PFSK-1 (cell line): ENCODE measurements at regions not wholly inside any gene's neighbourhood (a gene's known extent, or its start where the extent isn't known, plus 50 kb on each side); places are given as distances from the start of the nearest gene placed in this dataset.

Experiments used
- FOXP2 ChIP-seq: optimal IDR thresholded peaks from 2 replicates; pipeline ENCODE3; 2011; ENCODE audit warnings: borderline replicate concordance, control low read depth, inconsistent platforms; ENCODE audit not compliant: insufficient read depth; ENCODE audit errors: extremely low read length, extremely low read depth
- POLR2AphosphoS5 ChIP-seq: IDR thresholded peaks from 2 replicates; pipeline ENCODE4 v1.6.1; 2012; ENCODE audit warnings: low read depth, mild to moderate bottlenecking, control low read depth, low read length, moderate library complexity
- REST ChIP-seq, 2 experiments: IDR thresholded peaks; 2 replicates each; pipeline versions ENCODE4 v1.6.1 to v1.8.0; 2011 to 2012; ENCODE audit warnings: low read depth in 2 of 2, low read length in 2 of 2, control low read depth in 1 of 2, inconsistent platforms in 1 of 2, mild to moderate bottlenecking in 1 of 2, moderate library complexity in 1 of 2; ENCODE audit not compliant: insufficient read depth in 1 of 2
- SIN3A ChIP-seq: IDR thresholded peaks from 2 replicates; pipeline ENCODE4 v1.6.1; 2012; ENCODE audit warnings: mild to moderate bottlenecking, low read length, moderate library complexity, borderline replicate concordance; ENCODE audit not compliant: insufficient read depth
- TAF1 ChIP-seq: IDR thresholded peaks from 2 replicates; pipeline ENCODE4 v1.6.1; 2012; ENCODE audit warnings: low read length, control low read depth, borderline replicate concordance; ENCODE audit not compliant: insufficient read depth

- no peak for TF ChIP-seq REST (IDR thresholded peaks at IDR 0.05; ENCODE audit: insufficient read depth in 1 of 2, low read depth in 2 of 2, low read length in 2 of 2)
- TF ChIP-seq POLR2AphosphoS5 = no peak
- no peak for TF ChIP-seq TAF1
- TF ChIP-seq SIN3A = no peak
- TF ChIP-seq FOXP2 = no peak
Observed at GRCh38 chr4:31199644-31200043, 479.5 kb downstream of the PCDH7 start.

GRCh38 chr4:31204874-31205273, 484.7 kb downstream of the PCDH7 start:
- TF ChIP-seq REST (IDR thresholded peaks at IDR 0.05; ENCODE audit: insufficient read depth in 1 of 2, low read depth in 2 of 2, low read length in 2 of 2) = no peak
- no peak for TF ChIP-seq TAF1
- TF ChIP-seq FOXP2 = no peak
- no peak for TF ChIP-seq POLR2AphosphoS5
- no peak for TF ChIP-seq SIN3A

GRCh38 chr4:31220921-31221320, 500.8 kb downstream of the PCDH7 start:
- TF ChIP-seq POLR2AphosphoS5 (no peak), TAF1 (no peak), REST (IDR thresholded peaks at IDR 0.05; ENCODE audit: insufficient read depth in 1 of 2, low read depth in 2 of 2, low read length in 2 of 2) (no peak), SIN3A (no peak)

- TF ChIP-seq SIN3A (no peak), POLR2AphosphoS5 (no peak), REST (IDR thresholded peaks at IDR 0.05; ENCODE audit: insufficient read depth in 1 of 2, low read depth in 2 of 2, low read length in 2 of 2) (no peak), TAF1 (no peak), FOXP2 (no peak)
Observed at GRCh38 chr4:31228068-31228467, 507.9 kb downstream of the PCDH7 start.

GRCh38 chr4:31230594-31230993, 510.4 kb downstream of the PCDH7 start:
- TF ChIP-seq POLR2AphosphoS5 = no peak
- TF ChIP-seq SIN3A = no peak
- TF ChIP-seq REST (IDR thresholded peaks at IDR 0.05; ENCODE audit: insufficient read depth in 1 of 2, low read depth in 2 of 2, low read length in 2 of 2) = no peak
- no peak for TF ChIP-seq TAF1
- no peak for TF ChIP-seq FOXP2
